GM18861 (cell line): ENCODE measurements at regions not wholly inside any gene's neighbourhood (a gene's known extent, or its start where the extent isn't known, plus 50 kb on each side); places are given as distances from the start of the nearest gene placed in this dataset.

Experiments
- ATAC-seq: cut with Tn5 transposase; IDR thresholded peaks from one replicate; pipeline ENCODE4 v1.9.1; 2021; ENCODE audit not compliant: unreplicated experiment

DNA sequence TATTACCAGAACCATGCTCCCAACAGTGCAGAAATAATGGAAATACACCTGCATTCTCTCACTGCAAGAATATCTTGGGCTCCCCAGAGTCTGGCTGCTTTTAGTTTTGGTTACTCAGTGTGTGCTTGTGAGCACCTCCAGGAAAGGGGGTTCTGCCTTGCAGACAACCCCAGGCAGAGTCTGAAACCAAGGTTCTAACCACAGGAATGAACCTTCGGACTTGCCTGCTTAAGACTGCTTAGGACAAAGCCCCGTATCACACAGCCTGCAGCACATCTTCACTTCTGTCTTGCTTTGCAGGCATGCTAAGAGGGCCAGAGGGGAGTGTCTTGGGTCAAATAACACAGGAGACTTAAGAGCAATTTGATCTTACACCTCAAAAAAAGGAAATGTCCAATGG lies 94.8 kb upstream of the SPATA31C2 start:
- ATAC-seq = no peak

DNA sequence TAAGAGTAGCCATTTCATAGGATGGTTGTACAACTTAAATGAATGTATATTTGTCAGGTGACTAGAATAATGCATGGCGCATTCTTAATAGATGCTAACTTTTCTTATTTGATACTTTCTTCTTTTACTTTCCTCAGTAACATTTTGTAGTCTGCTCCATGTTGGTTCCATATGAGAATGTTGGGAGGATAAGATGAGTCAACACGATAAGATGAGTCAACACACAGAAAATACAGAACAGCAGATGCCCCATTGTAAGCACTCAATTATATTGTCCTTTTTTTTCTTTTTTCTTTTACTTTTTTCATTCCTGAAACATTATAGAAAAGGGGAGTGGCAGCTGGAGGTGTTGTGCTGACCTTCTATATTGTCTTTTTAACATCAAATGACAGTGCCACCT lies 92.3 kb upstream of the SPATA31C2 start:
- ATAC-seq = no peak

DNA sequence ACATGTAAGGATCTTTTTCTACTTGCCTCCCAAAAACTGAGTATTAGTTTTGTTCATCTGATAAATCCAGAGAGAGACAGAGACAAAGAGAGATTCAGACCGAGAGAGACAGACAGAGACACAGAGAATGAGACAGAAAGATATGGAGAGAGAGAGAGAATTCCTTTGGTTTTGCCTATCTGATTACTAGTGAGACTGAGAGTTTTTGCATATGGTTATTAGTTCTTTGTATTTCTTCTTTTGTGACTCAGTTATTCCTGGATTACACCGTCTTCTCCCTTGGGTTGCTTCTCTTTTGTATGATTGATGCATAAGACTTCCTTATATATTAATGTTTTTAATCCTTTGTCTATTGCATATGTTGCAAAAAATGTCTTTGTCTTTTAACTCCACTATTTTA lies 91.2 kb upstream of the SPATA31C2 start:
- ATAC-seq = no peak

DNA sequence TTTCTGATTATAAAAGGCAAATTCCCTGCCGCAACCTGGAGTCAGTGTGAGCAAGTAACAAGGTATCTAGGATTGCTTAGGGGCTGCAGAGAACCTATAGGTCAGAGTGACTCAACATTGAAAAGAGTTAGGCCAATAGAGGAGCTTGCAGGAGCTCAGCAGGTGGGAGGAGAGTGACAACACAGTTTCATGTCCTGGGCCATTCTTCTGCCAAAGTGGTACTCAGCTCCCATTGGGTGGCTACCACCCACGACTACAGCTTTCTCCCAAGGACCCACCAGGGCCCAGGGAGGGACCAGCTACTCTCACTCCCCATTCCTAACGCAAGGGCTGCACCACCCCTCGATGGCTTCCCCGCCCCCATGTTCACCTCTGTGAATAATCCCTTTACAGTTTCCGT lies 86.7 kb upstream of the SPATA31C2 start:
- ATAC-seq = no peak

DNA sequence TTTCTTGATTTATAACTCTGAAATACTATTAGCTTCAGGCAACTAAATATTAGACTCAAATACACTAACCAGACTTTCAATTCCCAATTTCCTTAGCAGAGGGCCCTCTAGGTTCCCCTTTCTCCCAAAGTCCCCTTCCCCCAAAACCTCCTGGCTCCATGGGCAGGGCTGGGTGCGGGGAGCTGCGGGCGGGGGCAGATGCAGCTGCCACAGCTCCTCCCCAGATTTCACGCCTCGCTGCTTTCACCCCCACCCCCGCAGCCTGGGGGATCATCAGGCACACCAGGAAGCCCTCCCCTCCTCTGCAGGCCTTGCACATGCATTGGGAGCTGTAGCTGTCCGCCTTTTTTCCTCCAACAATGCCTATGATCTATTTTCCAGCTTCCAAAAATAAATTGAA lies 82.8 kb upstream of the SPATA31C2 start:
- ATAC-seq = no peak

DNA sequence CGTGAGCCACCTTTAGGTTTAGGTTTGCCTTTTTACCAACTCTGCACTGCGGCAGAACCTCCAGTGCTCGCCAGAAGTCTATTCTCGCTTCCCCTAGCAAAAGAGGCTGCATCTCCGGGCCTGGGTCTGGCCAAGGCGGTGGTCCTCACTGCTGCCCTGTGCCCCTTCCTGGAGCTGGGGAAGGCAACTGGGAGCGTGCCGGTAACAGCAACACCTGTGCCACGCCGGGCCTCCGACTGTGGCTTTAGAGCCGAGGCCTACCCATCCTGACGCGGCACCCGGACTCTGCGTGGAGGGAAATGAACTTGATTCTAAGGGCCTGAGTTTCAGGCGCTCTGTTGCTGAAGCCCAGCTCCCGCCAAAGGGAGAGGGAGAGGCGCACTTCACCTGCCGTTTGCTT lies 82.4 kb upstream of the SPATA31C2 start:
- ATAC-seq = no peak

DNA sequence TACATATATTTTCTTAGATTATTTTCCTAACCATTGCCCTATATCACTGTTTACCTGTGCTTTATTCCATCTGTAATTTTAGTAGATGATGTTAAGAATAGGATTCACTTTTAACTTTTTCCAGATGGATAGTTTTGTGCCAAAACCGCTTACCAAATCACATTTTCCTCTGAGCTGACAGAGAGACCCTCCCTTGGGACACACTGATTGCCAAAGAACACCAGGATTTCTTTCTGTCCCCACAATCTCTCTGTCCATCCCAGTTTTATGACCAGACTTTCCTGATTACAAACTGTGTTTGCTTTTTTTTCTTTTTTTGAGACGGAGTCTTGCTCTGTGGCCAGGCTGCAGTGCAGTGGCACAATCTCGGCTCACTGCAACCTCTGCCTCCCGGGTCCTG lies 81.3 kb upstream of the SPATA31C2 start:
- no peak for ATAC-seq

DNA sequence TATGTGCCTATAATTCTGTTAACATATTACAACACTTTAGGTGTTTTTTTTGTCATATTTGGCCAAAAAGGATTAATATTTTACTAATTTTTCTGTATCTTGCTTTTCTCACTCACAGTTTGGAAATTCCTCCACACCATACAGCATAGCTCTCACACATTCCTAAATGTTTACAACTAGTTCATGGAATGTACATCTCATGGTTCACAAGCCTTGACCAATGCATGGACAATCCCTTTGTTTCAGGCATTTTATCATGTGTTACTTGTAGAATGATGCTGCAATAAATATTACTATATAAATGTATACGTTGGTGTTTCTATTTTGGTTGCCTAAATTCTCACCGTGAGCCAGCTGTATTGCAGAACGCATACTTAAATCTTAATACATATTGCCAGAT lies 80.5 kb upstream of the SPATA31C2 start:
- ATAC-seq = no peak

DNA sequence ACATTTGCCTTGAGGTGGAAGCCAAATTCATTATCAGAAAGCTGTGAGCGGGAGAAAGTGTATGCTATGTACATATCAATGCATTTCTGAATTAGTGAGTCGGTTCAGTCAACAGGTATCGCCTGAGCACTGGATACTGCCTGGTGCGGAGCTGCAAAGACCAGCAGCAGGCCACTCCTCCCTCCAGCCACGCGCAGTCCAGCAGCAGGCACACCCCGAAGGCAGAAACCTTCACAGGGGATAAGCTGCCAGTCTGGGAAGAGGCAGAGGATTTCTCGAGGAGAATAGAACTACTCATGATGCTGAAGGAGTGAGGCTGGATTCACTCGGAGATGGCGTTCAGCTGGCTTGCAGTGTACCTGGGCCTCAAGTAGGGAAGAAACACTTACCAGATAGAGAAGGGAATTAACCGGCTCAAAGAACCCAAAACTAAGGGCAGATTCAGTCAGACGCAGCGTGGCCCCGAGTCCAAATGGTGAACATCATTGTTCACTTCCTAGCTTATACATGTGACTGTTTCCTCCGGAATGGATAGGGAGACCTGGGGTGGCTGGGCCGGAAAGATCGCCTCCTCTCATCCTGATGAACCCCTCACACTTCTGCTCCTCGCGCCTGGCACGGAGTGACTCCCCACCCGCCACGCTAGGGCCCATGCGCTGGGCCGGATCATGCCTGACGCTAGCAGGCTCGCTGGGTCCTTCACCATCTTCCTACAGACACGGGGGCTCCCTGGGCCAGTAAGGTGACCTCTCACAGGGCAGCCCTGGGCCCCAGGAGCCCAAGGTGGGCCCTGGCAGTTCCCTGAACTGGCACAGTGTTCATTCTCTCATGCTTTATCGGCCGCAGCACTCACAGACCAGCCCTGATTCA lies 78.1 kb upstream of the SPATA31C2 start:
- ATAC-seq = no peak

DNA sequence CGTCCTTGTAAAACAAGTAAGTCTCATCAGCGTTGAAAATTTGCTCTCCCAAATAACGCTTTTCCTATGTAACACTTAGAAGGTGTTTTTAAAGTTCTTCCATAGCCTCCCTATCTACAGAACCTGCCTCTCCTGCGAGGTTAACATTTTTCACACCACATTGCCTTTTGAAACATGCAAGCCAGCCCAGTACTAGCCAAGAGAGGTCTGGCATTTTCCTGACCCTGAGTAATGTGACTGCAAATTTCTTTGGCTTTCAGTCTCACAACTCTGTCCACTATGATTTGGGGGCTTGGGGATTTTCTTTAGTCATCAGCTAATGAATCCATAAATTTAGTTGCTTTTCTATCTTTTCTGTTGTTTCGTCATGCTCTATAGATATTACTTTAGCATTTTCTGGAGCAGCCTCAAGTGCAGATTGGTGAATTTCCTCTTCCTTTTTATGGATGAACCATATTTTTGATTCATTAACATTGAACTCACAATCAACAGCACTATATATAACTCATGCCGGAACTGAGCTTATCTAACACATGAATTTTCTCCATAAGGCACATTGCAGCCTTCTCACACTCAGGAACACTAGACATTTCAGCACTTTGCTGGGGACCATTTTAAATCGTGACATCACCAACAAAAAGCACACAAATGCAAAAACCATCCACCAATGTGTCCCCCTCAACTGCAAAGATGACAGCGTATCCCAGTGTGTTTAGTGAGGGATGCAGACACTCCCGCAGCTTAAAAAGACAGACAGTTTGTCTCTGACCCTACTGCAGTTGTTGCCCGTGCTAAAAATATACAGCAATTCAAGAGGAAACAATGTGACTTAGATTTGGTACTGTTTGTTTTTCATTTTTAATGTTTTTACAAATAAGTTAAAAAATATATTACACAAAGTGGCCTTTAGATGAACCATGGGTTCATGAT lies 77.2 kb upstream of the SPATA31C2 start:
- no peak for ATAC-seq

DNA sequence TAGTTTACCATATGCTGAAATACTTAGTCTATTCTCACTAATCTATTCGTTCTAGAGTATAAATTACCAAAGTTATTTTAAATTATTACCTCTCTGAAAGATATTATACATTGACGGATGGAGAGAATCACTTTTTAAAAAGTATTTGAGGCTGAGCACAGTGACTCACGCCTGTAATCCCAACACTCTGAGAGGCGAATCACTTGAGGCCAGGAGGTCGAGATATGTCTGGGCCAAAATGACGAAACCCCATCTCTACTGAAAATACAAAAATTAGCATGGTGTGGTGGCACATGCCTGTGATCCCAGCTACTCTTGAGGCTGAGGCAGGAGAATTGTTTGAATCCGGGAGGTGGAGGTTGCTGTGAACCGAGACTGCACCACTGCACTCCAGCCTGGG lies 64.0 kb upstream of the SPATA31C2 start:
- no peak for ATAC-seq

DNA sequence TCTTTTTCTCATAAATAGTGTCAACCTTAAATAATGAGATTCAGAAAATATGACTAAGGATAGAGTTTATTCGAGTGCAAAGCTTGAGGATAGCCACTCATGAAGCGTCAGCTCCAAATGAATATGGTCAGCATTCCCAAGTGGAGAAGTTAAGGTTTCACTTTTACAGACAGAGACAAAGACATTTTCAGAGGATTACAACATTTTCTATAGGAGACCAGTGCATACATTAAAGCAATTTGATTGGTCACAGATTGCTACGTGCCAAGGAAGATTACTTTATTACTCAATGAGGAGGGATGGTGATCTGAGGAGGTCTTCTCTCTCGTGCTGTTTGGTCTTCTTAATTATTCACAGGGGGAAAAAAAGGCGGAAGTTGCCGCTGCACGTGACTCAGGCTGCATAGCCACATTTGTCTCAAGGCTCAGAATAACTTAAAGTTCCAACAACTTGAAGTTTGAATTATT lies 60.1 kb upstream of the SPATA31C2 start:
- no peak for ATAC-seq

DNA sequence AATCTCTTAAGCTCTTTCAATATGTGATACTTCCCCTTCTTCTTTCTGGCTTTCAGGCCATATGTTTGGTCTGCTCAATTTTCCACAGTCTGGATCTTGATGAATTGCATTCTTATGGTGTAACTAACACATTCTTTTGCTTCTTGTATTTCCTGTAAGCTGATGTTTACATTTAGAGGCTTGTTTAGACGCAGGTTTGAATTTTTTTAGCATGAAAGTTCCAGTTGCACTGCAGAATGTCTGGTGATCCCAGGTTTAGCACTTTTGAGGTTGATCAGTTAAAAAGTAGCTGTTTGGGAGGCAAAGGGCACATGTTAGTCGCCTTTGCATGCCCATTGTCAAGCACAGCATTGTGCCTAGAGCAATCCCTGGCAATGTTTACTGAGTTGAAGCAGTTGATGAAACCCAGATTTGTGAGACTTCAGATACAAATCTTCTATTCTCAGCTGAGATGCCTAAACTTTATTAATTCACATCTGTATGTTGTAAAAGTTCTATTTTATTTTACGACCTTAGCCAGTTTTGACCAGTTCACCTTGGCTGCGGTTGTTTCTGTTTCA lies 59.6 kb upstream of the SPATA31C2 start:
- no peak for ATAC-seq

DNA sequence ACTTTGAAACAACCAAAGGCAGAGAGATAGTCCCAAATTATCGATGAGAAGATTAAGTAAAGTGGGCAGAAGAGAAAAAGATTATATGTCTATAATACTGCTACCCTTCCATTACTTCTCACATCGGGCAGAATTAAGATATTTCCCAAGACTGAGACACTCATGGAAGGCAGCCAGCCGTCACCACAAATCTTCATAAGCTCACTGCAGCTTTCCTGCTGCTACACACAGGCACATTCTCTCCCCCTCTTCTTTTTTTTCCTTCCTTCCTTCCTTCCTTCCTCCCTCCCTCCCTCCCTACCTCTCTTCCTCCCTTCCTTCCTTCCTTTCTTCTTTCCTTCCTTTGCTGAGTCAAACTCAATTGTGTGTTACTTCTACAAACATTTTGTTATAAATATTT lies 58.7 kb upstream of the SPATA31C2 start:
- ATAC-seq = no peak

DNA sequence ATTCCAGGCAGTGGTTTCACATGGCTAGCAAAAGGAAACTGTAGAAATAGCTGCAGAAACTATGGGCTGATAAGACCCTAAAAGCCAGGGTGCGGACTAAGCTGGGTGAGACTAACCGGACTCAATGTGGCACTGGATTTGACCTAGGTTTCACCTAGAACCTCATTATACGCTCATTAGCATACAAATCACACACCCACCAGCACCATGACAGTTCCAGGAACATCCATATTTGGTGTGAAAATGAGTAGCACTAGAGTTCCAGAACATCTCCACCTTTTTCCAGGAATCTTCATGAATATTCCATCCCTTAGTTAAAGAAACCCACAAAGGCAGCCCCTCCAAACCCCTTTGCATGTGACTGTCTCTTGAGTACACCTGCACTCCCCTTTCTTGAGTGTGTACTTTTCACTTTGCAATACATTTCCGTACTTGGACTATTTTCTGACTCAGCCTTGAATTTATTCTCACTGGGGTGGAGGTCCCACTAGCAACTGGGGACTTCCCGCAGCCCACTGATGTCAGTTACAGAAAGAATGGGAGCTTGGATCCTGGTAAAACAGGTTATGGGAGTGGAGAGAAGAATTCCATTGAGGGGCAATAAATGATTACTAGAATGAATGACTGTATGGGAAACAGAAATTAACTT lies 58.0 kb upstream of the SPATA31C2 start:
- no peak for ATAC-seq

DNA sequence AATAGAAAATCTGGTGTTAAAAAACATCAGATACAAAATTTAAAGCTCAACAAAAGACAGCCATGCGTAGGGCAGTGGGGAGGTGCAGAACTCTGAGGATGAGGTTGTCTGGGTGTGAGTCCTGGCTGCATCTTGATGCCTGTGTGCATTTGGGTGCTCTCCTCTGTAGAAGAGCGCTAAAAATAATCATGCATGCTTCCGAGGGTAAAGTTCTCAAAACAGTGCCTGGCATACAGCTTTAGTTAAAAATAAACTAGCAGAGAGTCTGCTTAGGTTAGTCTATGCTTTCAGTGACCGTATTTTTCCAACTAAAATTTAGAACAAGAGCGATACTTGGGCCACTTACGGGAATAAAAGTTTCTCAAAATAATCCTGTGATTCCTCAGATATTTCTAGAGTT lies 55.5 kb upstream of the SPATA31C2 start:
- ATAC-seq = no peak

DNA sequence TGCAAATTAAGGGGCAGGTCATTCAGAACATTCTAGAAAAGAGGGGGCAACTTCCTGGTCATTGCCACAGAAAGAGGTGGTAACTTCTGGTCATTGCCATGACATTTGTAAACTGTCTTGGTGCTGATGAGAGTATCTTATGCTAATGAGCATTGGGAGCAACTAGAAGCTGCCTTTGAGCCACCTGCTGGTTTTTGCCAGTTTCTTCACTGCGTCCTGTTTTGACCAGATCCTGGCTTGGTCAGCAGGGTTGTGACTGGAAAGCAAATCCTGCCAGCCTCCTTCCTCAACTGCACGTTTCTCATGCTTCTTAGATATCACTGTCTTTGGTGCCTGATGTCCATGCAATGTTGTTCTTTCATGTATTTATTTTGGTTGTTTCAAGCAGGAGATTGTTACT lies 53.2 kb upstream of the SPATA31C2 start:
- no peak for ATAC-seq

DNA sequence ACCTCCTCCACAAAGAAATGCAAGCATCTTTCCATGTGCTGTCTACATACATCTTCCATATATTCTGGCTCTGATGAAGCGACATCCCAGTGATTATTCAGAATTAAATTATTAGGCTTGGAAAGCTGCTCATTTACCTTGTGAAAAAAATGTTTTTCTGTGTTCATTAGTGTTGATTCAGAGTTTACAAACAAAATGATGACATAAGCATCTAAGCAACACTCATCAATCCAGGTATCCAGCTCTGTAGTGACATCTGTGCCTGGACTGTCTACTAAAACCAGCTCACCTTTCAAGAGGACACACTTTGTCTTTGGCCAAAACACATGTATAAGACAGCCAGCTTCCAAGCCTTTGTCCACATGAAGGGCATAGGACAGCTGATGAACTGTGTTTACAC lies 51.1 kb upstream of the SPATA31C2 start:
- ATAC-seq = no peak
